HG03108 (cell line): ENCODE measurements at regions not wholly inside any gene's neighbourhood (a gene's known extent, or its start where the extent isn't known, plus 50 kb on each side); places are given as distances from the start of the nearest gene placed in this dataset.
"Not testable (repeated sequence)": the region's sequence is repeated elsewhere in the genome, so short reads cannot be mapped to it uniquely, and the experiment has no call there.

ENCODE experiments used
- ATAC-seq: cut with Tn5 transposase; IDR thresholded peaks from one replicate; pipeline ENCODE4 v1.9.1; 2021; ENCODE audit warnings: moderate library complexity; ENCODE audit not compliant: unreplicated experiment

- no peak for ATAC-seq
These were observed 50.8 kb upstream of the MBOAT1 start for GRCh38 chr6:20263059-20263458.

GRCh38 chr6:20265842-20266241 lies 53.6 kb upstream of the MBOAT1 start:
- no peak for ATAC-seq

- ATAC-seq, result no peak
These were observed 54.8 kb upstream of the MBOAT1 start for GRCh38 chr6:20266851-20267608.

- no peak for ATAC-seq
These were observed 56.9 kb upstream of the MBOAT1 start for GRCh38 chr6:20269181-20269580.

GRCh38 chr6:20271818-20272217 lies 59.5 kb upstream of the MBOAT1 start:
- no peak for ATAC-seq

- ATAC-seq, result no peak
These were observed 61.9 kb upstream of the MBOAT1 start for GRCh38 chr6:20274137-20274536.

GRCh38 chr6:20275837-20276236 lies 63.6 kb upstream of the MBOAT1 start:
- not testable (repeated sequence) for ATAC-seq

GRCh38 chr6:20277724-20278123 lies 65.5 kb upstream of the MBOAT1 start:
- ATAC-seq, result not testable (repeated sequence)

GRCh38 chr6:20279051-20279450 lies 66.8 kb upstream of the MBOAT1 start:
- no peak for ATAC-seq

- ATAC-seq, result no peak
These were observed 67.5 kb upstream of the MBOAT1 start for GRCh38 chr6:20279608-20280287.

GRCh38 chr6:20280288-20280621 lies 68.0 kb upstream of the MBOAT1 start:
- no peak for ATAC-seq

- ATAC-seq, result no peak
These were observed 72.4 kb upstream of the MBOAT1 start for GRCh38 chr6:20284672-20285071.

GRCh38 chr6:20286968-20287565 lies 74.8 kb upstream of the MBOAT1 start:
- ATAC-seq, result no peak

- peak; percentile 85 for ATAC-seq
These were observed 79.7 kb upstream of the MBOAT1 start for GRCh38 chr6:20291764-20292580.

- no peak for ATAC-seq
These were observed 80.6 kb upstream of the MBOAT1 start for GRCh38 chr6:20292905-20293304.

- no peak for ATAC-seq
These were observed 89.0 kb upstream of the MBOAT1 start for GRCh38 chr6:20301256-20301655.

GRCh38 chr6:20302168-20302567 lies 89.9 kb upstream of the MBOAT1 start:
- no peak for ATAC-seq

- no peak for ATAC-seq
These were observed 90.5 kb upstream of the MBOAT1 start for GRCh38 chr6:20302702-20303251.

GRCh38 chr6:20306491-20306890 lies 94.2 kb upstream of the MBOAT1 start:
- no peak for ATAC-seq

GRCh38 chr6:20309186-20309585 lies 92.5 kb upstream of the E2F3 start:
- ATAC-seq, result no peak

GRCh38 chr6:20310185-20310584 lies 91.5 kb upstream of the E2F3 start:
- no peak for ATAC-seq
